ENCODE measurements at regions not wholly inside any gene's neighbourhood (a gene's known extent, or its start where the extent isn't known, plus 50 kb on each side); places are given as distances from the start of the nearest gene placed in this dataset.

DNA sequence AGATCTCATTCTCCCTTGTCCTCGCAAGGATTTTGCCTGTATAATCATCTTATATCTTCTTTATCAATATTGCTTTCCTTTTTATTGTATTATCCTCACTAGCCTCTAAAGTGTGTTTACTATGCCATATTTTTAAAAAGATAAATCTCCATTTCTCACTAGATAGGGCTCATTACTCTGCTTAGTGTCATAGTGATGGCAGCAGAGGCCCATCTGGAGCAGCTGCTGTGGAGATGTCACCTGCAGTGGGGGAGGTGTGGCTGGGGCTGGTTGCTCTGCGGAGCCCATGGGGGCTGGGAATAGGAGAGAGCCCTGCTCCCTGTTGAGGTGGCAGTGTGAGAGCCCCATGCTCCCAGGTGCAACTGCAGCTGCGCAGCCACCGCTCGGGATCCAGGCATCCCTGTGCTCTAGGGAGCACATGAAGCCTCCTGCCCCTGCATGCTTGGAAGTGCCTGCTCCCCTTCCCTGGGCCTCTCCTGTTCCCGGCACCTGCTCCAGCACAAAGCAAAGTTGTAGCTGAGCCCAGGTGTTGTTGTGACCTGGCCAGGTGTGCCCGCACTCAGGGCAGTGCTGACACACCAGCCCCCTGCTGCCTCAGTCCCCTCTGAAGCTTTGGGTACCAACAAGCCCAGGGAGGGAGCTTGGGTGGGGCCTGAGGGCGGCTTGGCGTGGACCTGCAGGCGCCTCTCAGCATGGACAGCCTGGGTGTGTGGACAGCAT is 144.6 kb upstream of the MRPS30 start:
- DNase-seq (ENCODE audit: extremely low read depth in 1 of 11, low read depth in 9 of 11, low spot score in 4 of 11), result no peak

DNA sequence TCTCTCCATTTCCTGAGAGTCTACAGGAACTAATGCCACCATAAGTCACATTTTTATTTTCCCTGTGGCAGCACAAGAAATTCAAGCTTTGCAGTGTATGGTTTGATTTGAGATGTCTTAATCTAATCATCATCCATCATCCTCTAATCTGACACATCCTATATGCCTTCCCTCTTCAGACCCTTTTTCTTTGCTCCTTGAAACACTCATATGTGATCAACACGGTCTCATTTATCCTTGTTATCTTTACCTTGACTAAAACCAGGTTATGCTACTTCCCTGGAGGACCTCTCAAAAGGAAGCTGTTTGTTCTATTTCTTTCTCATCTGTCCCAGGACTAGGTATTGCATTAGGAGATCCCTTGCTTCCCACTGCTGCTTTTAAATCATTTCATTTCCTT is 146.9 kb upstream of the MRPS30 start:
- DNase-seq (ENCODE audit: extremely low read depth in 1 of 11, low read depth in 9 of 11, low spot score in 4 of 11), result no peak

DNA sequence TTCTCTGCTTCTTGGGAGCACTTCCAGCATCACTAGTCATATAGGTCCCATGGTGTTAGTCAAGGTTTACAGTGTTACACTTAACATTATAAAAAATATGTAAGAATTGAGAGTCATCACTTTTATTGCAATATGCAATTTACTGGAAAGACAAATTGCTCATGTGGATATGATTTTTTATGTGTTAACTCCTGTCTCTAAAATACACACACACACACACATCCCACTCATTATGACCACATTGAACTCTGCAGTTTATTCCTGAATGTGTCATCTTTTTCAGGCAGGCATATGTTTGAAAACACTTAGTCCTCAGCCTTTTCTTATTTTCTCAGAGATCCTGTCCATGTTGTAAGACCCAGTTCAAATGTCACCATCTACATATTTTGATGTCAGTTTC is 148.5 kb upstream of the MRPS30 start:
- no peak for DNase-seq (ENCODE audit: extremely low read depth in 1 of 11, low read depth in 9 of 11, low spot score in 4 of 11)

DNA sequence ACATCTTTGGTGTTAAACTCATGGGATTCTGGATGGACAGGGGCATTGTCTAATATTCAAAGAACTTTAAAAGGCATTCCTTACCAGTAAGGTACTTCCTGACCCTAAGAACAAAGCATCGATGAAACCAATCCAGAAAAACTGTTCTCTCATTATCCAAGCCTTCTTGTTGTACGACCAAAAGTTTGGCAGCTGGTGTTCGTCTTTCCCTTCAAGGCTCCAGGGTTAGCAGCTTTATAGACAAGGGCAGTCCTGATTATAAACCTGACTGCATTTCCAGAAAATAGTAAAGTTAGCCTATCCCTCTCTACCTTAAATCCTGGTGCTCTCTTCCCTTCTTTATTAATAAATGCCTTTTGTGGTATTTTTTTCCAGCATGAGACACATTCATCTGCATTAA is 149.4 kb upstream of the MRPS30 start:
- DNase-seq (ENCODE audit: extremely low read depth in 1 of 11, low read depth in 9 of 11, low spot score in 4 of 11), result peak in 7 of 11 donors; percentile 13 to 41 (median 20)

DNA sequence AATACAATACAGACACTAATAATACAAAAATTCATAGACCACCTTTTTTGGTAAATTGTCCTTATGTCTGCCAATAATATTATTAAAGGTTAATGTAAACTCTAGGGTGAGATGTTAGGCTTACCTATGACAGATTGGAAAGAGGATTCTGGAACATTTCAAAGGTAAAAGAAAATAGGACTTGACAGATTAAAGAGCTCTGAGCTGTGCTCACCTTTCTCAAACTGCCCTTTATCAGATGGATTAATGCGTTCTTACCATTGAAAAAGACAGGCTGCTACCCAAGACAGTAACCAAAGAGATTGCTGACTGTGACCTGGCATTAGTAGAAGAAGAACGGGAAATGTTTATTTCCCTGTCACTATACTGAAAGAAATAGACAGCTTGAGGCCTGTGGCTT is 156.1 kb upstream of the MRPS30 start:
- DNase-seq (ENCODE audit: extremely low read depth in 1 of 11, low read depth in 9 of 11, low spot score in 4 of 11), result no peak

DNA sequence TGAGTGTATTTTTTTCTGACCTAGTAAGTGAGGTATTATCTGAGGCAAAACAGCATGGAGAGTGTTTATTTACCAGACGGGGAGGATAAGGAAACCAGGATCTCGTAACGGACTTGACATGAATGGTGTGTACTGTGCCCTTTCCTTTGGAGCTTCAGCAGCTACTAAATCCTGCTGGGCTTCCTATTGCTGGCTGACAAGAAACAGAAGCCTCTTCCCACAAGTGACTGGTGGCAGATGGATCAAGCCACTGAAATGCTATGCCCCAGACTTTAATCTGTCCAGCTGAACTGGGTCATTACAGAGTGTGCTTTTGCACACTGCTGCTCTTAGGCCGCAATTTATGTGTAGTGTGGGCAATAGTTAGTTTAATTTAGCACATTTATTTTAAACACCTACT is 162.7 kb upstream of the MRPS30 start:
- DNase-seq (ENCODE audit: extremely low read depth in 1 of 11, low read depth in 9 of 11, low spot score in 4 of 11), result peak in 7 of 11 donors; percentile 12 to 41 (median 23)

DNA sequence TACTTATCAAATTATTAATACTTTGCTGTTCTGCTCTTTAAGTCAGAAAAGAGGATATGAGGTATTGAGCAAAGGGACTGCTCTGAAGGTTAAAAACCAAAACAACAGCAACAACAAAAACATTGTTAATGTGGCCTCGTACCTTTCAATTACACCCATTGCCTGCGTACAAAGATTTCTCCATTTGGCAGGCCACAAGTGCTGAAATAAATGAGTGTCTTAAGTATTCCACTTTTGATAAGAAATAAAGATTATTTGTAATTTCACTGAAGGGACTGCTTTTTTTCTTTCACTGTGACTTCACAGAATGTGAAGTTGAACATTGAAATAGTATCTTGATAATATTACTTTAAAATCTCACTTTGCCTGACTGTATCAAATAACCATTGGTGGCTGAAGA is 163.2 kb upstream of the MRPS30 start:
- no peak for DNase-seq (ENCODE audit: extremely low read depth in 1 of 11, low read depth in 9 of 11, low spot score in 4 of 11)

DNA sequence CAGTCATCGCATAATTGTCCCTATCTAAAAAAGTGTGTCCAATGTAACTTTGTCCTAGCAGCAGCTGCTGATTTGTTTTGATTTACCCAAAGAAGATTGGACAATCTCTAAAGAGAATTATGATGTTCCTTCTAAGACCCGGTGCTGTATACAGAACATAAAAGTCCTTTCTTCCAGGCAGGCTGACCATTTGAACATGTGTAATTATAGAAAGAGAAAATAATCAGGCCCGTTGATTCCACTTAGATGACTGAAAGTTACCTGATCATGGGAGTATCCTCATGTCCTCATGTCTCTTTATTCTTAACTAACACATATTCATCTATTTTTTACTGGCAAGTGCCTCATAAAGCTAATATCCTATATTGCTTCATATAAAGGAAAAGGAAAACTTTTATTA is 164.1 kb upstream of the MRPS30 start:
- DNase-seq (ENCODE audit: extremely low read depth in 1 of 11, low read depth in 9 of 11, low spot score in 4 of 11), result no peak

DNA sequence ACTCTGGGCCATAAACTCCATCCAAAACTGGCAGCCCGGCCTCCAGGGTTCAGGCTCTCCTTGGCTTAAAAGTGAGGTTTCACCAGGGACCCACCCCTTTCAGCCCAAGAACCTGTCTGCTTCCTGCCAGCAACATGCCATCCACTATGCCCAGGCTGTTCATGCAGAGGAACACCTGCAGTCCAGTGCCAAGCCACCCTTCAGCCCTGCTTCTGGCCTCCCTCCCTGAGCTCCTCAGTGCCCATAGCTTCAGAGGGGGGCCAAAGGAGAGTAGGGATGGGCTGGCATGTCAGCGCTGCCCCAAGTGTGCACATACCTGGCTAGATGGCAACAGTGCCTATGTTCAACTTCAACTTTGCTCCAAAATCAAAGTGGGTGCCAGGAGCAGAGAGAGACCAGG is 166.9 kb upstream of the MRPS30 start:
- DNase-seq (ENCODE audit: extremely low read depth in 1 of 11, low read depth in 9 of 11, low spot score in 4 of 11), result no peak

DNA sequence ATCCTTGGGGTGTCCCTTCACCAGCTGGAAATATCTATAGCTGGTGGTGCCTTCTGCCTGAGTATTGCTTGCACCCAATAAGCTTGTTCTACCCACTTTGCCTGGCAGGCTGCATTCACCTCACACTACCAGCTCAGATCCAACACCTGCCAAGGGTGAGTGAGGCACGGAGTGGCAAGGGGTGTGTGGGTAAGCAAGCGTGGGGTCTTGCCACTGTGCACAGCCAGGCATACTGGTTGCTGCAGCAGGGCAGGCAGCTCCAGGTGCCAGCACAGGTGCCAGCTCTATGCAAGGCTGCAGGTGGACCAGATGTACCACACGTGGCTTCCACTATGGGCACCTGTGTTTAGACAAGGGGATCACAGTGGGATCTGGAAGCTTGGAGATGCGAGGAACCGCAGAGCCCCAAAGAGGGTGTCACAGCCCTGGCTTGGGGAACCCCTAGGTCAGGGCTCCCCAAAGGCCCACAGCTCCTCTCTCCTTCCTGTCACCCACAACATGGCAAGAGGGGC is 167.7 kb upstream of the MRPS30 start:
- no peak for DNase-seq (ENCODE audit: extremely low read depth in 1 of 11, low read depth in 9 of 11, low spot score in 4 of 11)

DNA sequence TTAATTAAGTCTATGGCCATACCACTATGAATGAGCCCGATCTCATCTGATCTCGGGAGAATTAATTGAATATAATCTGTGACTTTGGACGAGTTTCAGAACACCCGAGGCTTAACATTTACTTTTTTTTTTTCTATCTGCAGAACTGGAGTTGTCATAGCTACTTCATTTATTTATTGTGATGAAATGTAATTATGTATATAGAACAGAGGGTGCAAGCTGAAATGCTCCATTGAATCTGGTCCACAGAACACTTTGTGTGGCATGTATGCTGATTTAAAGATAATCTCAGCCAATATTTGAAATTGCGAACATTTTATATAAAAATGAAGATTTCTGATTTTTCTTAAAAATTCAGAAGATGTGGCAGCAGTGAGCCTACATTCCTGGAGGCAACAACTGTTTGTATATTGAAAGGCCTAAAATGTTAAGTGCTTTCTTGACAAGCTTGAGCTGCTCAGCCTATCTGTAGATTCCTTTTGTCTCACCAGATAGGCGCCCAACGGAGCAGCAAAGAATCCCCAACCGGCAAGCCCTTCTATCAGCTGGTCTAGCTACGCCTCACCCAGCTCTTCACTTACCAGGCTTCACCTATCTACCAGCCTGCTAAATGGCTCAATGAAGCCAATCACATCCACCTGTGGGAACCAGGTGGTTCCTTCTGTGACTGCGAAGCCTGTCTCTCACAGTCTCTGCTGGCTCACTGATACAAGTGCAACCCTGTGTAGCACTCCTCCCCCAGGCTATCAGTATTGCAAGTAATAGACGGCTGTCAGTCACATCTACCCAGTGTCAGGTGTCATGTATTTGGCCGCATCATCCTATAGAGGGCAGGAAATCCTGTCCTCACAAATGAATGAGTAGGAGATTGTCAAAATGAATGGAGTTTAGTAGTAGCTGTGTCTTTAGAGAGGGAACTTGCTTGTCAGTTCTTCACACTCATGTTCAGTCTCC is 170.6 kb upstream of the MRPS30 start:
- no peak for DNase-seq (ENCODE audit: extremely low read depth in 1 of 11, low read depth in 9 of 11, low spot score in 4 of 11)

DNA sequence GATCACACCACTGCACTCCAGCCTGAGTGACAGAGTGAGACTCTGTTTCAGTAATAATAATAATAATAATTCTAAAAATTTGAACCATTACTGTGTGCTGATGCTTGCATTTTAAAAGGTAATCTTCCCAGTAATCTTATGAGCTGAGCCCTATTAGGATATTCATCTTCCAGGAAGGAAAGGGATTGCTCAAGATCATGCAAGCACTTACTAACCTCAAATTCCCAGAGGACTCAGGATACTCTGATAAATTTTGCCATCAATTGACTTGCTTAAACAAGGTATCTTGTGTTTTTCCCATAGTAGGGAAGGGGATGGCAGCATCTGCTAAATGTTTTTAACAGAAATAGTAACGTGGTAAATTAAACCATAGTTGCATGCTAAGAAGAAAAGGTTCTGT is 176.4 kb upstream of the MRPS30 start:
- no peak for DNase-seq (ENCODE audit: extremely low read depth in 1 of 11, low read depth in 9 of 11, low spot score in 4 of 11)

DNA sequence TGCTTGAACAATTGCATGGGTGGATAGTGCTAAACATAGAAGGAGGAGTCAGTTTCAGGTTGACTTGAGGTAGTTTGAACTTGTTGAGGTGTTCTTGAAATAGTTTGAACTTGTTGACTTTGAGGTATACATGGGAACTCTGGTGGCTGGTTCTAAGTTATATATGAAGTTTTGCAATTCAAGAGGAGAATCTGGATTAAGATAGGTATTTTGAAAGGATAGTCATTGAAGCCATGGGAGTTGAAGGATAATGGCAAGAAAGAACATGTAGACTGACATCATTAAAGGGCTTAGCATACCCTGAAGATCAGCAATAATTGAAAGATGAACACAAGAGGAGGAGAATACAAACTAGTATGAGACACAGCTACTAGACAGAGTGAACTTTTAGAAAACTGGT is 181.9 kb upstream of the MRPS30 start:
- DNase-seq (ENCODE audit: extremely low read depth in 1 of 11, low read depth in 9 of 11, low spot score in 4 of 11), result no peak

DNA sequence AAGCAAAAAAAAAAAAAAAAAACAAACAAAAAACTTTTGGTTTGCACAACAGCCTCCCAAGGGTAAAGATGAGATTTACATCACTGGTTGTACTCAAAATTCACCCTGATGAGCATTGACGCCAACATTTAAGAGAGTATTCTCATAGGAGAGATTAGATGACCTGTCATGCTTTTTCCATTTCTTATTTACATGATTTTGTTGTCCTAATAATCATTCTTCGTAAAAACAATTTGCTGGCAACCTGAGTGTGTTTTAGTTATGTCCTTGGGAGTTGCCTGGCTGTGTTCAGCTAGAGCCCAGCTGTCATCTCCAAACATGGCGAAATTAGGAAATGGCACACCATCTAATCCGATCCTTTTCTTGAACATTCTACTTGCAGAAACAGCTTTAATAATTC is 186.4 kb upstream of the MRPS30 start:
- no peak for DNase-seq (ENCODE audit: extremely low read depth in 1 of 11, low read depth in 9 of 11, low spot score in 4 of 11)

DNA sequence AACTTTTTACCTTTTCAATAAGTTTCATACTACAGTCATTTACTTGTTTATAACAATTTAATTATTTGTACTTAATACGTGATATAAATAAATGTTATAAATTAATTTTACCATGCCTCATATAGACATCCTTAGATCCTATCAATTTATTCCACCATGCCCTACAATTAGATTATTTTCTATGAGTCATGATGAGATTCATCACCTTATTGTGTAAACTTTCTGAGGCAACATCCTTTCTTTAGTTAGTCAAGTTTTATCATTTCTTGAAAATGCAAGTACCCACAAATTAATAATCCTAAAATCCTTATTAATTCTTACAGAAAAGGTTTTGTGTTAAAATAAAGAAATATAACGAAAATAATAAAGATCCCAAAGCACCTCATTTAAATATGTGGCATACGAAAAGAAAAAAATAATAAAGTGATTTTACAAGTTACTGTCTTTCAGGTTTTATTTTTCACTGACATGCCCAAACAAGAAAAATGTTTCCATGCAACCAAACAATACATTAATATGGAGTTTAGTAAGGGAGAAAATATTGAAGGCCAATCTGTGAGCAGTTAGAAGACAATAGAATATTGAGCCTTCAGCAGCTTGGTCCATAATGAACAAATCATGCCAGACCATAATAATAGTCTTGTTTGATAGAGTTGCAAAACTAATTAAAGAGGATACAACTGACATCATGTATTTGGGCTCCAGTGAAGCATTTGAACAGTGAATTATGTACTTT is 188.7 kb upstream of the MRPS30 start:
- DNase-seq (ENCODE audit: extremely low read depth in 1 of 11, low read depth in 9 of 11, low spot score in 4 of 11), result no peak

DNA sequence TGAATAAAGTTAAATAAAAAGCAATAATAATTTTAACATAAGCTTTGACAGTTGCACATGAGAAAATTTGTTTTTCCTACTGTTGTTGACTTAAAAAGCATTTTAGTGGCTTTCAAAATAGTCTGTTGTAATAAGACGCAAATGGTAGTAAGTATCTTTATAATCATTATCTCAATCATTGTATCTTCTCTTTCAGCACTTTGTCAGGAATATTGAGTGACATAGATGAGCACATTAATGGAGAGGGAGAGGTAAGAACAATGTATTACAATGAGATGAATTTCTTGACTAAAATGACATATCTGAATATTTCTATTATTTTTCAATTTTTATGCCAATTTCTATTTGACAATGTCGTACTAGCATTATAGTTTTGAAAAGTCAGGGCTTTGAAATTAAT is 193.9 kb upstream of the MRPS30 start:
- no peak for DNase-seq (ENCODE audit: extremely low read depth in 1 of 11, low read depth in 9 of 11, low spot score in 4 of 11)

DNA sequence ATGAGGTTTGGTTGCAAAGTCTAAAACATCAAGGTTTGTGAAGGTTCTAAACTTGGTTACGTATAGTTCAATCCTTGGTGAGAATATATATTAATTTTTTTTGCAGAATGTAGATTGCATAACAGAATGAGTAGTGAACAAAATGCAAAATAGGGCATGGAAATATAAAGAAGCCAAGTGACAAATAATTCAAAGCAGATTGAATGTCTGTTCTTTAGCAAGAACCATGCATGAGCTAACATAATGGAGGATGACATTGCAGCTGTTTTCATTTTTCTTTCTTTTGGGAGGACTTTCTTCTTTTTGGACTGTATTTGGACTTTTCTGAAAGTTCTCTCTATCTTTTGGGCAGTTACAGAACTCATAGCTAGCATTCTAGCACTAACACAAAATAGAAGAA is 194.8 kb upstream of the MRPS30 start:
- no peak for DNase-seq (ENCODE audit: extremely low read depth in 1 of 11, low read depth in 9 of 11, low spot score in 4 of 11)

DNA sequence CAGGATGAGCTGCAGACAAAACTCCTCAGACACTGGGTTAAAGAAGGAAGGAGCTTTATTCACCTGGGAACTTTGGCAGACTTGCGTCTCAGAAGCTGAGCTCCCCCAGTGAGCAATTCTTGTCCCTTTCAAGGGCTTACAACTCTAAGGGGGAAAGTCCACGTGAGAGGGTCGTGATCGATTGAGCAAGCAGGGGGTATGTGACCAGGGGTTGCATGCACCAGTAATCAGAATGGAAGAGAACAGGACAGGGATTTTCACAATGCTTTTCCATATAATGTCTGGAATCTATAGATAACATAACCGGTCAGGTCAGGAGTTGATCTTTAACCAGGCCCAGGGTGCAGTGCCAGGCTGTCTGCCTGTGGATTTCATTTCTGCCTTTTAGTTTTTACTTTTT is 202.8 kb upstream of the MRPS30 start:
- no peak for DNase-seq (ENCODE audit: extremely low read depth in 1 of 11, low read depth in 9 of 11, low spot score in 4 of 11)

DNA sequence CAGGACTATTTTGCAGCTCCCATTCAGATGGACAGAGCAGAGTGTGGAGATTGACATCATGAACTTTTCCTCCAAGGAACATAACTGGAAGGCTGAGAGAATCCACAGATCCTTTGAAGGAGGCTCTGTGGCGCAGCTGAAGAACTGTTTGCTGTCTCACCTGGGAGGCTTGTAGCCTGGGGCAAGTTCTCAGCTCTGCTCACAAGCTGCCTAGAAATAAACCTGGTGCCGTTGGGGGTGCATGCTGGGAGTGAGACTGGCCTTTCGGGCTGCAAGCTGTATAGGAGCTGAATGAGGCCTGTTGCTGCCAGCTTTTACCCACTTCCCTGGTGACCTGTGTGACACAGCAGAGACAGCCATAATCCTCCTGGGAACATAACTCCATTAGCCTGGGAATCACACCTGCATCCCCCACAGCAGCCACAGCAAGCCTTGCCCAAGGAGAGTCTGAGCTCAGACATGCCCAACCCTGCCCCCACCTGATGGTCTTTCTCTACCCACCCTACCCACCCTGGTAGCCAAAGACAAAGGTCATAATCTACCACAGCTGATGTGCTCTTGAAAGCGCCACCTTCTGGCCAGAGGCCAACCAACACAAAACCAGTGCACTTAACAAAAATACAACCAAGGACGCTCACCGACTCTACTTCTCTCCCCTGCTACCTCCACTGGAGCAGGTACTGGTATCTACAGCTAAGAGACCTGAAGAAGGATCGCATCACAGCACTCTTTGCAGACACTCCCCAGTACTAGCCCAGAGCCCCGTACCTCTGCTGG is 205.1 kb upstream of the MRPS30 start:
- no peak for DNase-seq (ENCODE audit: extremely low read depth in 1 of 11, low read depth in 9 of 11, low spot score in 4 of 11)
